ENCODE measurements at regions not wholly inside any gene's neighbourhood (a gene's known extent, or its start where the extent isn't known, plus 50 kb on each side); places are given as distances from the start of the nearest gene placed in this dataset.

DNA sequence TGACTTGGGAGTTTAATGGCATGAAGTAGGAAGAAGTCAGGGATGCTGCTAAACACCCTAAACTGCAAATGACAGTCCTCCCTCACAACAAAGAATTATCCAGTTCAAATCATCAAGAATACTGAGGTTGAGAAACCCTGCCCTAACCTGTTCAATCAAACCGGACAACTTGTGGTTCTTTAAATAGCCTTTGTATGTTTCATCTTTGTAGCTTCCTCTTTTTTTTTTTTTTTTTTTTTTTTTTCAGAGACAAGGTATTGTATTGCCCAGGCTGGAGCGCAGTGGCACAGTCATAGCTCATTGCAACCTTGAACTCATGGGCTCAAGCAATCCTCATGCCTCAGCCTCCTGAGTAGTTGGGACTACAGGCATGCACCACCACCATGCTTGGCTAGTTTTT, 52.5 kb upstream of the TTC29 start:
- Histone ChIP-seq H3K9me3 (no peaks in the 10 kb centered on the region), H3K4me1 (no peaks in the 10 kb centered on the region), H3K4me3 (no peak overlapping the region), H3K36me3 (no peaks in the 10 kb centered on the region), H3K27me3 (no peaks in the 10 kb centered on the region), H3K27ac (no peak overlapping the region)
- no peak for ATAC-seq
- TF ChIP-seq POLR2A (IDR thresholded peaks at IDR 0.05) (no peak), EP300 (IDR thresholded peaks at IDR 0.05) (no peak)
- TF ChIP-seq, protein P1, sequence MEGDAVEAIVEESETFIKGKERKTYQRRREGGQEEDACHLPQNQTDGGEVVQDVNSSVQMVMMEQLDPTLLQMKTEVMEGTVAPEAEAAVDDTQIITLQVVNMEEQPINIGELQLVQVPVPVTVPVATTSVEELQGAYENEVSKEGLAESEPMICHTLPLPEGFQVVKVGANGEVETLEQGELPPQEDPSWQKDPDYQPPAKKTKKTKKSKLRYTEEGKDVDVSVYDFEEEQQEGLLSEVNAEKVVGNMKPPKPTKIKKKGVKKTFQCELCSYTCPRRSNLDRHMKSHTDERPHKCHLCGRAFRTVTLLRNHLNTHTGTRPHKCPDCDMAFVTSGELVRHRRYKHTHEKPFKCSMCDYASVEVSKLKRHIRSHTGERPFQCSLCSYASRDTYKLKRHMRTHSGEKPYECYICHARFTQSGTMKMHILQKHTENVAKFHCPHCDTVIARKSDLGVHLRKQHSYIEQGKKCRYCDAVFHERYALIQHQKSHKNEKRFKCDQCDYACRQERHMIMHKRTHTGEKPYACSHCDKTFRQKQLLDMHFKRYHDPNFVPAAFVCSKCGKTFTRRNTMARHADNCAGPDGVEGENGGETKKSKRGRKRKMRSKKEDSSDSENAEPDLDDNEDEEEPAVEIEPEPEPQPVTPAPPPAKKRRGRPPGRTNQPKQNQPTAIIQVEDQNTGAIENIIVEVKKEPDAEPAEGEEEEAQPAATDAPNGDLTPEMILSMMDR (IDR thresholded peaks at IDR 0.05), result no peak
- WGBS, 2 donors (ENCODE audit: low coverage in 1 of 2), result 54 to 67% methylated on average over 1 of the region's 2 CpGs

DNA sequence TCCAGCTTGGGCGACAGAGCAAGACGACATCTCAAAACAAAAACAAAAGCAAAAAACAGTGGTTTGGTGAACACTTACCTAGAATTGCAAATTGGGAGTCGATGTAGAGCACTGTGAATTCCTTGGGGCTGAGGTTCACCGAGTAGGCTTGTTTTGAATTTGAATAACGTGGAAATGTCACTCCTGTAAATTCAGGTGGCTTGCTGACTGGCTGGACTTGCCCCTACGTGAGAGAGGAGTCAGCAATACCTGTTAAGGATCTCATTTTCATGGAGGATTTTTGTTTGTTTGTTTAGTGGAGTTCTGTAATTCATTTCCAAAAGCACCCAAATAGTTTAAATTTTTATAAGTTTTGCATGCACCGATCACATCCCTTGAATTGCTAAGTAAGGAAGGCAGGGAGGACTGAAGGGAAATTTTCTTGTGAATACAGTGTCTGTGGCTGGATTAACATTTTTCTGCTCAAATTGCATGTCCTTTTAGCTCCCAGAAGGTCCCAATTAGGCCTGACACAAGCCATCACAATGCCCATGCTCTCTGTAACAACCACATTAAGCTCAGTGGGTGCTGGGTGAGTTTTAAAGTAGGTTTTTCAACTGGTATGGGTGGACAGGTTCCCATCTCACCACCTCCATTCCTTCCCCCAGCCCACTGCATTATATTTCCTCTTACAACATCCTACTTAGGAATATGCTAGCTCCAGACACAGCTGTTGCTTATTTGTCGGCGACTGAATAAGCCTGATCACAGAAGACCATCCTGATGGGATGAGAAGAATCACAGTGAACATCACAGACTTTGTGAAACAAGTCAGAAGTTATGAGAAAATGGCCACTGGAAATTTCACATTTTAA, 58.5 kb upstream of the TTC29 start:
- no peaks in the 10 kb centered on the region for H3K4me1 ChIP-seq
- ATAC-seq, result no peak
- TF ChIP-seq, protein P1 (IDR thresholded peaks at IDR 0.05), result no peak
- TF ChIP-seq EP300 (IDR thresholded peaks at IDR 0.05), result no peak
- TF ChIP-seq POLR2A (IDR thresholded peaks at IDR 0.05), result no peak
- TF ChIP-seq POLR2AphosphoS5 (IDR thresholded peaks at IDR 0.05), result no peak
- H3K27me3 ChIP-seq, result no peaks in the 10 kb centered on the region
- H3K4me3 ChIP-seq, result no peak overlapping the region
- H3K36me3 ChIP-seq, result no peaks in the 10 kb centered on the region
- WGBS, 2 donors (ENCODE audit: low coverage in 1 of 2), result 52 to 79% methylated on average over 2 to 7 of the region's 9 CpGs
- no peak overlapping the region for H3K27ac ChIP-seq
- H3K9me3 ChIP-seq, result no peaks in the 10 kb centered on the region

DNA sequence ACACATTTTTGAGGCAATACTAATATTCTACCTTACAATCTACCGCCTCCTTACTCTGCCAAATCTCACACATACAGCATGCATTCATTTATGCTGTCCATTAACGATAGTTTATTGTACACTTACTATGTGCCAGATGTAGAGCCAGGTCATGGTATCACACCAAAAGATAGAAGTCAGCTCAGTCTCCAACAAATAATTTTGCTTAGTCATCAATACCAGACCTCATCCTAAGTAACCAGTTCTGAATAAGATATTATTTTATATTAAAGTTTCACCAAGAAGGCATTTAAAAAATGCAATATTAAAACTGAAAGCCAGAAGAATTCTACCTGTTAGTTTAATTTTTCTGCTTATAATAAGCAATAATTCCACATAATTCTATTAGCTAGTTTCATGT, 60.6 kb upstream of the TTC29 start:
- Histone ChIP-seq H3K36me3 (no peaks in the 10 kb centered on the region), H3K9me3 (no peaks in the 10 kb centered on the region), H3K4me1 (no peaks in the 10 kb centered on the region), H3K27ac (no peak overlapping the region), H3K4me3 (no peak overlapping the region), H3K27me3 (no peaks in the 10 kb centered on the region)
- no peak for ATAC-seq
- no peak for TF ChIP-seq POLR2A (IDR thresholded peaks at IDR 0.05)
- TF ChIP-seq, protein P1 (IDR thresholded peaks at IDR 0.05), result no peak
- TF ChIP-seq POLR2AphosphoS5 (IDR thresholded peaks at IDR 0.05), result no peak
- TF ChIP-seq EP300 (IDR thresholded peaks at IDR 0.05), result no peak
- 88 to 94% methylated on average over 2 of the region's 2 CpGs for WGBS, 2 donors (ENCODE audit: low coverage in 1 of 2)

DNA sequence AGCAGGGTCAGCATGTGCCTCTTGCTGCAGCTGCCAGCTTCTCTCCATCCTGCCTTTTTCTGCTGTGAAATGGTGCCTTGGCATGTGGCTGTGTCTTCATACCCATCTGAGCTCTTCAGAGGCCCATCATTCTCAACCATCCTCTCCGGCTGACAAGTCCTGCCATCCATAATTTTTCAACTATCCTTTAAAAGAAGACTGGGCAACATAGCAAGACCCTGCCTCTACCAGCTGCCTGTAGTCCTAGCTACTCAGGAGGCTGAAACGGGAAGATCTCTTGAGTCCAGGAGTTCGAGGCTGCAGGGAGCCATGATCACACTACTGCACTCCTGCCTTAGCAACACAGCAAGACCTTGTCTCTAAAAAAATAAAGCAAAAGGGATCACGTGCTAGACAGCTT, 64.2 kb upstream of the TTC29 start:
- TF ChIP-seq EP300 (IDR thresholded peaks at IDR 0.05) (no peak), POLR2A (IDR thresholded peaks at IDR 0.05) (no peak), POLR2AphosphoS5 (IDR thresholded peaks at IDR 0.05) (no peak)
- TF ChIP-seq, protein P1 (IDR thresholded peaks at IDR 0.05), result no peak
- Histone ChIP-seq H3K9me3 (no peaks in the 10 kb centered on the region), H3K4me1 (no peaks in the 10 kb centered on the region), H3K4me3 (no peak overlapping the region), H3K36me3 (no peaks in the 10 kb centered on the region), H3K27ac (no peak overlapping the region), H3K27me3 (no peaks in the 10 kb centered on the region)
- 75 to 82% methylated on average over 4 of the region's 4 CpGs for WGBS, 2 donors (ENCODE audit: low coverage in 1 of 2)
- ATAC-seq, result no peak

DNA sequence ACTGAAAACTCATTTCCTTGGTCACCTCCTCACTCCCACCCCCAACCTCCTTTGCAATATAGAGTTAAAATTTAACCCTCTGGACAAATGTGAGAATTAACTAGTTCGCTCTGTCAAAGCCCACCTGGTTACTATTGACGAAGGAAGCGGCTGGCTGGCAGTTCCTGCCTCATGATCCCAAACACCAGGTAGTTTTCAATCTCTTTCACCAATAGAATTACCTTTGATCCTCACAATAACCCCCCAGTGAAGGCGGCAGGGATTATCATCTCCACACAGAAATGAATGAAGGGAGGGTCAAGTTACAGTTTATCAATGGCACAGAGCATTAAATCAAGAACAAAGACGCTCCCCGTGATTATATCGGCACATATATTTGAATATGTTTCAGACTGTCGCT, 65.7 kb upstream of the TTC29 start:
- no peak for ATAC-seq
- no peaks in the 10 kb centered on the region for H3K9me3 ChIP-seq
- 75 to 80% methylated on average over 5 to 7 of the region's 8 CpGs for WGBS, 2 donors (ENCODE audit: low coverage in 1 of 2)
- H3K4me3 ChIP-seq, result no peak overlapping the region
- H3K27ac ChIP-seq, result no peak overlapping the region
- TF ChIP-seq, protein P1 (IDR thresholded peaks at IDR 0.05), result no peak
- TF ChIP-seq EP300 (IDR thresholded peaks at IDR 0.05), result no peak
- no peak for TF ChIP-seq POLR2A (IDR thresholded peaks at IDR 0.05)
- TF ChIP-seq POLR2AphosphoS5 (IDR thresholded peaks at IDR 0.05), result no peak
- H3K27me3 ChIP-seq, result no peaks in the 10 kb centered on the region
- H3K4me1 ChIP-seq, result no peaks in the 10 kb centered on the region
- no peaks in the 10 kb centered on the region for H3K36me3 ChIP-seq
